ENCODE measurements at regions not wholly inside any gene's neighbourhood (a gene's known extent, or its start where the extent isn't known, plus 50 kb on each side); places are given as distances from the start of the nearest gene placed in this dataset.

DNA sequence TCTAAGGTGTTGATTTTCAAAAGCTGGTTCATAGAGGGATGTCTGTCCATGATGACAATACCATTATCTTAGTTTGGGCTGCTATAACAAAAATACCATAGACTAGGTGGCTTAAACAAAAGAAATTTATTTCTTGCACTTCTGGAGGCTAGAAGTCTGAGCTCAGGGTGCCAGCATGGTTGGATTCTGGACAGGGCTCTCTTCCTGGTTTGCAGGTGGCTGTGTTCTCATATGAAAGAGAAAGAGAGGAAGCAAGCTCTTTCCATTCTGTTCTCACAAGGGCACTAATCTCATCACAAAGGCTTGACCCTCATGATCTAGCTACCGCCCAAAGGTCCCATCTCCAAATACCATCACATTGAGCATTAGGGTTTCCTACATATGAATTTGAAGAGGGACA lies 144.5 kb upstream of the SLC24A3 start:
- no CpG with 5 or more reads among the region's 1 CpG for WGBS (ENCODE audit: insufficient coverage)
- no peaks in the 10 kb centered on the region for H3K36me3 Mint-ChIP-seq
- DNase-seq, result no peak

DNA sequence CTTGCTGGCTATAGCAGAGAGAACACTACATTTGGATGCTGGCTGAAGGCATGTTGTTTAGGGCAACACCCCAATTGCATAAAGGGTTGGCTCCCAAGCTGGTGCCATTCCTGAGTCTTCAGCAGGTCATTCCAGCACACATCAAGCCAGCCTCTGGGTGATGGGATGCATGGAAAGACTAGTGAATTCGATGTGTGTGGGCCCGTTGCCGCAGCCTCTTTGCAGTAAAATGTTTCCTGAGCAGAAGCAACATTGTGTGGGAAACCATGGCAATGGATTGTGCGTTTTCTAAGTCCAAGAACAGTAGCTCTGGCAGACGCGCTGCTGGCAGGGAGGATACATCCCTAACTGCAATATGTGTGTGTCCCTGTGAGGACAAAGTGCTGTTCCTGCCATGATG lies 142.4 kb upstream of the SLC24A3 start:
- TF ChIP-seq, protein P1, sequence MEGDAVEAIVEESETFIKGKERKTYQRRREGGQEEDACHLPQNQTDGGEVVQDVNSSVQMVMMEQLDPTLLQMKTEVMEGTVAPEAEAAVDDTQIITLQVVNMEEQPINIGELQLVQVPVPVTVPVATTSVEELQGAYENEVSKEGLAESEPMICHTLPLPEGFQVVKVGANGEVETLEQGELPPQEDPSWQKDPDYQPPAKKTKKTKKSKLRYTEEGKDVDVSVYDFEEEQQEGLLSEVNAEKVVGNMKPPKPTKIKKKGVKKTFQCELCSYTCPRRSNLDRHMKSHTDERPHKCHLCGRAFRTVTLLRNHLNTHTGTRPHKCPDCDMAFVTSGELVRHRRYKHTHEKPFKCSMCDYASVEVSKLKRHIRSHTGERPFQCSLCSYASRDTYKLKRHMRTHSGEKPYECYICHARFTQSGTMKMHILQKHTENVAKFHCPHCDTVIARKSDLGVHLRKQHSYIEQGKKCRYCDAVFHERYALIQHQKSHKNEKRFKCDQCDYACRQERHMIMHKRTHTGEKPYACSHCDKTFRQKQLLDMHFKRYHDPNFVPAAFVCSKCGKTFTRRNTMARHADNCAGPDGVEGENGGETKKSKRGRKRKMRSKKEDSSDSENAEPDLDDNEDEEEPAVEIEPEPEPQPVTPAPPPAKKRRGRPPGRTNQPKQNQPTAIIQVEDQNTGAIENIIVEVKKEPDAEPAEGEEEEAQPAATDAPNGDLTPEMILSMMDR (IDR thresholded peaks at IDR 0.05), result no peak
- Histone ChIP-seq H3K4me1 (ENCODE audit: control insufficient read depth in 1 of 2, insufficient read depth in 2 of 2, low read length in 2 of 2) (peaks cover 35% of the 10 kb centered on the region in 2 donors), H3K79me2 (ENCODE audit: insufficient read depth, low read length) (no peaks in the 10 kb centered on the region), H3K9me3 (replicated peaks in 1 of 2; ENCODE audit: control insufficient read depth in 1 of 2, insufficient read depth in 1 of 2, low read length in 2 of 2) (peaks cover 14 to 20% of the 10 kb centered on the region in 2 donors), H4K20me1 (ENCODE audit: insufficient read depth, low read length) (no peaks in the 10 kb centered on the region), H2AFZ (ENCODE audit: insufficient read depth, low read depth, low read length, poor library complexity, severe bottlenecking) (no peak overlapping the region), H3K27me3 (ENCODE audit: control insufficient read depth in 2 of 2, insufficient read depth in 2 of 2, low read length in 2 of 2) (no peaks in the 10 kb centered on the region), H3K36me3 (replicated peaks in 1 of 2; ENCODE audit: control insufficient read depth in 1 of 2, insufficient read depth in 2 of 2, low read length in 2 of 2) (no peaks in the 10 kb centered on the region), H3K9ac (ENCODE audit: insufficient read depth, low read length, poor library complexity, severe bottlenecking) (no peak overlapping the region), H3K4me2 (replicated peaks; ENCODE audit: extremely low read depth, low read length, poor library complexity, severe bottlenecking) (no peak overlapping the region), H3K4me3 (replicated peaks in 1 of 3; ENCODE audit: low read depth in 2 of 3, low read length in 3 of 3) (no peak overlapping the region), H3K27ac (ENCODE audit: low read depth in 1 of 2, low read length in 2 of 2) (no peak overlapping the region)
- no peaks in the 10 kb centered on the region for H3K36me3 Mint-ChIP-seq
- peaks cover 0 to 4% (median 3%) of the 10 kb centered on the region in 3 donors for H3K27me3 Mint-ChIP-seq (ENCODE audit: low read depth in 3 of 3)
- 94% methylated on average over 6 of the region's 6 CpGs for WGBS (ENCODE audit: insufficient coverage)
- no peak overlapping the region for H3K27ac Mint-ChIP-seq
- intact Hi-C loops (cut with micrococcal nuclease), result no loop called here
- peaks cover 12 to 28% (median 20%) of the 10 kb centered on the region in 7 donors for H3K9me3 Mint-ChIP-seq
- no peak for DNase-seq
- H3K4me1 Mint-ChIP-seq, result peaks cover 32% of the 10 kb centered on the region
- H3K4me3 Mint-ChIP-seq, result no peak overlapping the region

More for the DNA sequence above, 144.5 kb upstream of the SLC24A3 start:
- H3K27me3 Mint-ChIP-seq (ENCODE audit: low read depth in 3 of 3), result peaks cover 0 to 4% (median 3%) of the 10 kb centered on the region in 3 donors
- Histone ChIP-seq H3K4me2 (replicated peaks; ENCODE audit: extremely low read depth, low read length, poor library complexity, severe bottlenecking) (no peak overlapping the region), H3K9me3 (replicated peaks in 1 of 2; ENCODE audit: control insufficient read depth in 1 of 2, insufficient read depth in 1 of 2, low read length in 2 of 2) (peaks cover 23 to 24% of the 10 kb centered on the region in 2 donors), H3K27ac (ENCODE audit: low read depth in 1 of 2, low read length in 2 of 2) (no peak overlapping the region), H4K20me1 (ENCODE audit: insufficient read depth, low read length) (no peaks in the 10 kb centered on the region), H3K27me3 (ENCODE audit: control insufficient read depth in 2 of 2, insufficient read depth in 2 of 2, low read length in 2 of 2) (no peaks in the 10 kb centered on the region), H3K36me3 (replicated peaks in 1 of 2; ENCODE audit: control insufficient read depth in 1 of 2, insufficient read depth in 2 of 2, low read length in 2 of 2) (no peaks in the 10 kb centered on the region), H3K9ac (ENCODE audit: insufficient read depth, low read length, poor library complexity, severe bottlenecking) (no peak overlapping the region), H3K79me2 (ENCODE audit: insufficient read depth, low read length) (no peaks in the 10 kb centered on the region), H3K4me3 (replicated peaks in 1 of 3; ENCODE audit: low read depth in 2 of 3, low read length in 3 of 3) (no peak overlapping the region), H3K4me1 (ENCODE audit: control insufficient read depth in 1 of 2, insufficient read depth in 2 of 2, low read length in 2 of 2) (peaks cover 20% of the 10 kb centered on the region in 2 donors), H2AFZ (ENCODE audit: insufficient read depth, low read depth, low read length, poor library complexity, severe bottlenecking) (no peak overlapping the region)
- TF ChIP-seq, protein P1 (IDR thresholded peaks at IDR 0.05), result no peak
- peaks cover 20 to 38% (median 32%) of the 10 kb centered on the region in 7 donors for H3K9me3 Mint-ChIP-seq
- peaks cover 17% of the 10 kb centered on the region for H3K4me1 Mint-ChIP-seq
- H3K27ac Mint-ChIP-seq, result no peak overlapping the region
- intact Hi-C loops (cut with micrococcal nuclease), result no loop called here
- no peak overlapping the region for H3K4me3 Mint-ChIP-seq

All from CD14-positive monocyte (primary cell).